ENCODE measurements at regions not wholly inside any gene's neighbourhood (a gene's known extent, or its start where the extent isn't known, plus 50 kb on each side); places are given as distances from the start of the nearest gene placed in this dataset.

DNA sequence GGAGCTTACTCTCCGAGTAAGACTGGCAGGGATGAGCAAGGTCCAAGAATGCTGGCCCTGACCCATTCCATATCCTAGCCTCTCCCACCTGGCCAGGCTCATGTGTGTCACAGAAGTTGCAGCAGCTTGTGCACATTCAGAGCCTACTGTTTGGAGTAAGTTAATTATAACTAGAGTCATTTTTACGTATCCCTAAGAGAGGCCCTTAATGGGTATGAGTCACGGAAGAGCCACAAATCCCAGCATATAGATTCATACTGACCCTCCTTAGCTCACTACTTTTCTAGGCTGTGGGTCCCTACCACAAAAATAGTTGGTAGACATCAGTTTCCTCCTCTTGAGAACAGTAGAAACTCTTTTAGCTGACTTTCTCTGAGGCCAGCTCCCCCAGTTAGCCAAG, 118.3 kb upstream of the FRG1 start:
- TF ChIP-seq, protein P1, sequence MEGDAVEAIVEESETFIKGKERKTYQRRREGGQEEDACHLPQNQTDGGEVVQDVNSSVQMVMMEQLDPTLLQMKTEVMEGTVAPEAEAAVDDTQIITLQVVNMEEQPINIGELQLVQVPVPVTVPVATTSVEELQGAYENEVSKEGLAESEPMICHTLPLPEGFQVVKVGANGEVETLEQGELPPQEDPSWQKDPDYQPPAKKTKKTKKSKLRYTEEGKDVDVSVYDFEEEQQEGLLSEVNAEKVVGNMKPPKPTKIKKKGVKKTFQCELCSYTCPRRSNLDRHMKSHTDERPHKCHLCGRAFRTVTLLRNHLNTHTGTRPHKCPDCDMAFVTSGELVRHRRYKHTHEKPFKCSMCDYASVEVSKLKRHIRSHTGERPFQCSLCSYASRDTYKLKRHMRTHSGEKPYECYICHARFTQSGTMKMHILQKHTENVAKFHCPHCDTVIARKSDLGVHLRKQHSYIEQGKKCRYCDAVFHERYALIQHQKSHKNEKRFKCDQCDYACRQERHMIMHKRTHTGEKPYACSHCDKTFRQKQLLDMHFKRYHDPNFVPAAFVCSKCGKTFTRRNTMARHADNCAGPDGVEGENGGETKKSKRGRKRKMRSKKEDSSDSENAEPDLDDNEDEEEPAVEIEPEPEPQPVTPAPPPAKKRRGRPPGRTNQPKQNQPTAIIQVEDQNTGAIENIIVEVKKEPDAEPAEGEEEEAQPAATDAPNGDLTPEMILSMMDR (IDR thresholded peaks at IDR 0.05; ENCODE audit: extremely low read depth, missing control alignments) = no peak

DNA sequence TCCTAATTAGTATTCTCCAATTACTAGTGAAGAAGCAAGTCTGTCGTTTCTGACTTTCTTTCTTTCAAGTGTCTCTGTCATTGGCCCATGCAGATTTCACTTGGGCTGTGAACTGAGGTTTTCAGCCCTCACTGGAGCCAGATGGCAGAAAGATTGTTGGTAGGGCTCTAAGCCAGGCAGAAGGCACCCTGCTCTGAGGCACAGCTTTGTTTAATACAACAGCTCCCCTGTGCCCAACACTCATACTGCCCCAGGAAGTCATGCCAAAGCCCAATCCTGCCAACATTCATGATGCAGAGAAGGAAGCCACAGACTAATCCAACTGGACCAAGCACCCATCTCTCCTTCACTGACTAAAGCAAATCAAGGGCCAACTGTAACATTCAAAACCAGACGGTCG, 117.1 kb upstream of the FRG1 start:
- TF ChIP-seq, protein P1 (IDR thresholded peaks at IDR 0.05; ENCODE audit: extremely low read depth, missing control alignments) = no peak
- DNase-seq (ENCODE audit: low spot score) = no peak

More for the DNA sequence above, 118.3 kb upstream of the FRG1 start:
- DNase-seq (ENCODE audit: low spot score) = no peak

DNA sequence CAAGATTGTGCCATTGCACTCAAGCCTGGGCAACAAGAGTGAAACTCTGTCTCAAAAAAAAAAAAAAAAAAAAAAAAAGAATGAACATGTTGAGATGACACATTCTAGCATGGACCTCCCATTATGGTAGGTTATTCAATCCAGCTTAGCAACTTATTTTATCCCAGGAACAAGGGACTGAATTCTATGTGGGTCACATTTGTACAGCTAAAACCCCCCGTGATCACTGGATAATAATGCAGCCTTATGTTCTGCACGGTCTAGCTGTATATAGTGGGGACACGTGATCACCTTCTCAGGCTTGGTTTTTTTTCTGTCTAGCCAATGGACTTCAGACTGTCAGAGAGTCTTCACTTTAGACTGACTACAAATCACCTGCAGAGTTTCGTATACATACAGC, 115.2 kb upstream of the FRG1 start:
- no peak for DNase-seq (ENCODE audit: low spot score)
- TF ChIP-seq, protein P1 (IDR thresholded peaks at IDR 0.05; ENCODE audit: extremely low read depth, missing control alignments) = no peak

DNA sequence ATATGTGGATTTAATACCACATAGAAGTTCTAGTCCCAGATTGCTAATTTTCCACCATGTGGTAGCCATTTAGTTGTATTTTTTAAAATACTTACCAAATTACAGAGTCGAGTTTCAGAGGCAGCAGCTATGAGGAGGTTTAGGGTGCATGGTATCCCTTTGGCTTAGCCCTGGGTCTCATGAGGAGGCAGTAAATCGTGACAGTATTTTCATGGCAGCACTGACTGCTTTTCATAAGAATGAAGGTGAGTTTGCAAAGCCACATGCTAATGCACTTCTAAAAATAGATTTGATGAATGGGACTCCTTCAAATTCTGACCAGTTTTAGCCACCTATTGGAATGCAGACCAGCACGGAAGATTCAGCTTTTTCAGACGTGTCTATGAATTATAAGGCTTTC, 114.0 kb upstream of the FRG1 start:
- DNase-seq (ENCODE audit: low spot score) = no peak
- TF ChIP-seq, protein P1 (IDR thresholded peaks at IDR 0.05; ENCODE audit: extremely low read depth, missing control alignments) = no peak

DNA sequence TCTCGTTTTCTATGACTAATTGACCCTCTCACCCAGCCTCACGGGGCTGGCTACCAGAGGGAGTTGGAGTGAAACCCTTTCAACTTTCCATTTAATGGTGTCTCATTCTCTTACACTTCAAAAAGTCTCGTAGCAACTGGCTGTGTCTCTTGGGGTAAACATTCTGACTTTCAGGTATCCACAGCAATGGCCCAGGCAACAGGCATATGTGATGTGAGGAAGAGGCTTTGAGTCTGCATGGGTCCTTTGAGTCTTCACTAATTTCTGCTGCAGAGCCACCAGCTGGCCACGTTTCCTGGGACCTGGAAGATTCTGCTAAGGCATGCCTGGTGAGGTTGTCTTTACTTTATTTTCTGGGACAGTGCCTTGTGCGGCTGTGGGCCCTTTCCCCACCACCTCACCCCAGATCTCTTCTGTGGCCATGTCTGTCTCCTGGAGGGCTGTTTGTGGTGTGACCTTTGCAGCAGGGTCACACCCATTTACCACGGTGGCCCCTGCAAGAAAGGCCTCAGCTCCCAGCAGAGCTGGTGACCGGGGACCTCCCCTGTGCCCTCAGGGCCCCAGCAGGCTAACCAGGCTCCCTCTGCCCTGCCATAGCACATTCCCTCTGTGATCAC, 112.5 kb upstream of the FRG1 start:
- DNase-seq (ENCODE audit: low spot score) = no peak

DNA sequence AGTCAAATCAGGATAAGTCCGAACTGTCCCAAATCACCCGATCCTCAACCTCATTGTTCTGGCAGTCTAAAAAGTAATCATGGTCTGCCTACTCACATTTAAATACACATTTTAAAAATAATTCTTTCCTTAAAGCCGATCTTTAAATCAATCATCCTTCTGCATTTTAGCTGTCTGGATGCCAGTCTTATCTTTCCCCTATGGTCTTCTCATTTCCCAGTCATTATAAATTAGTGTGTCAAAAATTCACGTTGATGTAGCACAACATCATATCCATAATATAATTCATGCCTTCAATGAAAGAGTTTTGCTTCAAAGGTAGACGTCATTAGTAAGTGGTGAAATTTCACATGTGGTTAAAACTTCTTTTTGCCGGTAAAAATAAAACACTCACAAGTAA, 108.1 kb upstream of the FRG1 start:
- DNase-seq (ENCODE audit: low spot score) = no peak
- TF ChIP-seq, protein P1 (IDR thresholded peaks at IDR 0.05; ENCODE audit: extremely low read depth, missing control alignments) = no peak

More for the DNA sequence above, 112.5 kb upstream of the FRG1 start:
- TF ChIP-seq, protein P1 (IDR thresholded peaks at IDR 0.05; ENCODE audit: extremely low read depth, missing control alignments) = no peak

DNA sequence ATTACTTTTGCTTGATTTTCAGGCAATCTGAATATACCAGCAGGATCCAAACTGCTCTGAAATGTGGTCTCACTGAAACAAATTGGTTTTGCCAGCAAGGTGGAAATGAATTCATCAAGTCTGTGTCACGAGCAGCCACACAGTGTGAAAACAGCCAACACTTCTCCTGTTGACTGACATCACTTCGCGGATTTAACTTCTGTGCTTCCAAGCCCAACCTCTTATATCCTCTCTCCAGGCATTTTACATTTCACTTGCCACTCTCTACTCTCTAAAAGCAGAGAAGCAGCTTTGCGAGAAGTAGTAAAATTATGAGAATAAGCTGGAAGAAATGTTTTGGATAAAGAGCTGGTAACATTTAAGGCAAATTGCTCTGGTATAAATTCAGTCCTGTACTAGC, 106.1 kb upstream of the FRG1 start:
- DNase-seq (ENCODE audit: low spot score) = no peak
- TF ChIP-seq, protein P1 (IDR thresholded peaks at IDR 0.05; ENCODE audit: extremely low read depth, missing control alignments) = no peak
